AG04450 (cell line): ENCODE measurements at regions not wholly inside any gene's neighbourhood (a gene's known extent, or its start where the extent isn't known, plus 50 kb on each side); places are given as distances from the start of the nearest gene placed in this dataset.
A peak's percentile ranks its signal among the peaks of the same experiment; 100 is the strongest.

Experiments used
- CTCF ChIA-PET: fragments of 300-600, 350-600 bp; formaldehyde crosslinking; extraction: SDS; loops from one replicate; lab custom pipeline; 2022; ENCODE audit warnings: antibody characterized with exemption, inconsistent platforms; lab: Charles Lee
- POLR2A ChIA-PET: fragments of 350-600 bp; formaldehyde crosslinking; extraction: SDS; loops from one replicate; lab custom pipeline; 2021; ENCODE audit warnings: antibody characterized with exemption, inconsistent platforms; lab: Yijun Ruan, JAX
- DNase-seq: peaks from one replicate; pipeline ENCODE4 v3.0.0-alpha.2; 2011; ENCODE audit warnings: low read depth, low spot score
- H3K27ac ChIP-seq: one replicate; pipeline ENCODE4 v1.5.1; 2012; ENCODE audit warnings: low read depth, low read length, control low read depth
- H3K27me3 ChIP-seq: one replicate; pipeline ENCODE4 v1.6.0; 2012; ENCODE audit warnings: low read length; ENCODE audit not compliant: control insufficient read depth, insufficient read depth
- H3K4me3 ChIP-seq: 2 replicates; pipeline ENCODE4 v1.5.1; 2011; ENCODE audit warnings: mild to moderate bottlenecking, low read depth, low read length, control low read depth
- H3K9me3 ChIP-seq: 2 replicates; pipeline ENCODE4 v1.5.1; 2012; ENCODE audit warnings: low read length; ENCODE audit not compliant: control insufficient read depth, insufficient read depth
- TF ChIP-seq, protein P1 (sequence below): IDR thresholded peaks from 2 replicates; pipeline ENCODE4 v1.5.1; 2011; ENCODE audit warnings: low read depth, low read length, control low read depth, inconsistent platforms

DNA sequence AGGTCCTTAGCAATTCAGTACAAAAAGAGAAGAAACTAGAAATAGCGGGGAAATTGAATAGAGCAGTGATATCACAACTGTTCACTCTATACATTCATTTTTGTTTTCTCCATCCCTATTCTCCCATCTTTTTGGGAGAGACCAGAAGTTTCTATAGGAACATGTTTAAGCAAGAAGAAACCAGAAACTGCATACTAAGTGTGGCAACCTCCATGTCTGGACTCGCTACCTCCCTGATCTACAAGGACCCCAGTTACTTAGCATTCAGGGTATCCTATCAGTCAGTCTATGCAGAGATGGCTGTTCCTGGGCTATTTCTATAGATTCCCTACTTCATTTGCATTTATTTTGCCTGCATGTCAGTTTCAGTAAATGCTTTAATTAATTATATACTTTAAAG is 178.6 kb downstream of the PHLDA1 start:
- TF ChIP-seq, protein P1, sequence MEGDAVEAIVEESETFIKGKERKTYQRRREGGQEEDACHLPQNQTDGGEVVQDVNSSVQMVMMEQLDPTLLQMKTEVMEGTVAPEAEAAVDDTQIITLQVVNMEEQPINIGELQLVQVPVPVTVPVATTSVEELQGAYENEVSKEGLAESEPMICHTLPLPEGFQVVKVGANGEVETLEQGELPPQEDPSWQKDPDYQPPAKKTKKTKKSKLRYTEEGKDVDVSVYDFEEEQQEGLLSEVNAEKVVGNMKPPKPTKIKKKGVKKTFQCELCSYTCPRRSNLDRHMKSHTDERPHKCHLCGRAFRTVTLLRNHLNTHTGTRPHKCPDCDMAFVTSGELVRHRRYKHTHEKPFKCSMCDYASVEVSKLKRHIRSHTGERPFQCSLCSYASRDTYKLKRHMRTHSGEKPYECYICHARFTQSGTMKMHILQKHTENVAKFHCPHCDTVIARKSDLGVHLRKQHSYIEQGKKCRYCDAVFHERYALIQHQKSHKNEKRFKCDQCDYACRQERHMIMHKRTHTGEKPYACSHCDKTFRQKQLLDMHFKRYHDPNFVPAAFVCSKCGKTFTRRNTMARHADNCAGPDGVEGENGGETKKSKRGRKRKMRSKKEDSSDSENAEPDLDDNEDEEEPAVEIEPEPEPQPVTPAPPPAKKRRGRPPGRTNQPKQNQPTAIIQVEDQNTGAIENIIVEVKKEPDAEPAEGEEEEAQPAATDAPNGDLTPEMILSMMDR, result no peak
- Histone ChIP-seq H3K27me3 (no peaks in the 10 kb centered on the region), H3K27ac (no peak overlapping the region), H3K9me3 (no peaks in the 10 kb centered on the region), H3K4me3 (no peak overlapping the region)
- DNase-seq, result no peak
- CTCF ChIA-PET, result no interaction called here
- POLR2A ChIA-PET, result interaction anchor here (1.2 kb wide), 1 partner anchor 56 kb away, joined by 3 read pairs; no protein-coding TSS in a partner anchor

DNA sequence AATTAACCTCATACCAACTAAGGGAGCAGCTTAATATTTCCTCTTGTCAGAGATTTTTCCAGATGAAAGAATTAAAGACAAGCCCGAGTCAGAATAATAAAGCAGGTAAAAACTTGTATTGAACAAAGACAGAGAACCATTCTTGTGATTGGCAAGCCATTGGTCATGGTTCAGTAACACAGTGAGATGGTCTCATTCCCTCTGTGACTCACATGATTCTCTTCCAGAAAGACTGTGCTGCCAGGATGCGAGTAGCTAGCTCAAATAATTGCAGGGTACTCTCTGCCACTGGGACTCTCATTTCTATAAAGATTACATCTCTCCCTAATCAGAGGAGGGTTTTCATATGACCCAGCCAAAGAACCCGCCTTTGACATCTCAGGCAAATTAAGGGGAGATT is 179.4 kb downstream of the PHLDA1 start:
- Histone ChIP-seq H3K4me3 (no peak overlapping the region), H3K9me3 (no peaks in the 10 kb centered on the region), H3K27ac (no peak overlapping the region), H3K27me3 (no peaks in the 10 kb centered on the region)
- TF ChIP-seq, protein P1, result no peak
- DNase-seq, result no peak
- CTCF ChIA-PET, result no interaction called here
- POLR2A ChIA-PET, result no interaction called here

DNA sequence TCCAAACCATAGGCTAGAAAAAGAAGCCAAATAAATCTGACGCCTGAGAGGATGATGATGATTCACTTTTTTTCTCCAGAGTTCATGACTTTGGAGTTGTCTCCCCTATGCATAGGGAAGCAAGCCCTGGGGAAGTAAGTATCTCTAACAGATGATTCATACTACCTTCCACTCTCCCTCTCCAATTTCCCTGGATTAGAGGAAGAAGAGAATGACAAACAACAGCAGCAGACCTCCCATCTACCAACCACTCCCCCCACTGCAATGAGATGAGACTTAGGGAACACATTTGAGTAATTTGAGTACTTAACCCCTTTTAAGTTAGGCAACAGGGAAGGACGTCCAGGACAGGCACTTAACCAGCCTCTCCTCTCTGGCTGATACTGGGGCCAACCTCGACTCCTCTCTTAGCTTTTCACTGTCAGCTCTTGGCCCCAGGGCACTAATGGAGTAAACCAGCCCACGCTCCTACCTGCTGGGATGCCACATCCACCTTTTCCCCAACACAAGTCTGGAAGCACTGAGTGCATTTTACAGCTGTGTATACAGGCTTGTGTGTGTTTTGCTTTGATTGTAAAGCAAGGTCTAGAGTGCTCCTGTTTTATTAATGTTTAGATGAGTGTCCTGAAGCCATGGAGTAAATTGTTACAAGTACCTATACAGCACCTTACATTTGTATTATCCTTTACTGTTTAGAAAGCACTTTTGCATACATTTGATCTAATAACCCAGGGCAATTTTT is 180.7 kb downstream of the PHLDA1 start:
- peak; percentile 34 for DNase-seq
- no peaks in the 10 kb centered on the region for H3K27me3 ChIP-seq
- TF ChIP-seq, protein P1, result no peak
- POLR2A ChIA-PET, result no interaction called here
- H3K27ac ChIP-seq, result peak overlapping the region; percentile 0
- CTCF ChIA-PET, result no interaction called here
- no peak overlapping the region for H3K4me3 ChIP-seq
- H3K9me3 ChIP-seq, result no peaks in the 10 kb centered on the region

DNA sequence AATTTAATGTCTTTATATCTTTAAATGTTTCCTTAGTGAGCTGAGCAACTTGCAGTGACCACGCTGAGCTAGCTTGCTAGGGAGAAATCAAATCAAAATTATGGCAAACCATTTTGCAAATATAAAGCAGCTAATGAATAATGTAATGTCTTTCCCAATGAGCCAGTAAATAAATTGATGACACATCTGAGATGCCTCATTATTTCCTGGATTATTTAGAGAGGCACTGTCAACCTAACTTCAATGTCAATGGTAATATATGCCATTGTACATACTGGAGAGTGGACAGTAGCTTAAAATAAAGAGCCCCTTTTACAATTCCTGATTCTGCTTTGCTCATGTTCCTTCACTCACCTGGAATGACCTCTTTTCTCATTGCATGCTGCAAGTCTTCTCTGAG is 182.6 kb downstream of the PHLDA1 start:
- Histone ChIP-seq H3K27ac (no peak overlapping the region), H3K9me3 (no peaks in the 10 kb centered on the region), H3K27me3 (no peaks in the 10 kb centered on the region), H3K4me3 (no peak overlapping the region)
- ChIA-PET POLR2A (interaction anchor here (0.6 to 1.5 kb wide), 2 partner anchors 28 to 172 kb away, joined by 3 read pairs; no protein-coding TSS in a partner anchor), CTCF (no interaction called here)
- TF ChIP-seq, protein P1, result no peak
- DNase-seq, result no peak

DNA sequence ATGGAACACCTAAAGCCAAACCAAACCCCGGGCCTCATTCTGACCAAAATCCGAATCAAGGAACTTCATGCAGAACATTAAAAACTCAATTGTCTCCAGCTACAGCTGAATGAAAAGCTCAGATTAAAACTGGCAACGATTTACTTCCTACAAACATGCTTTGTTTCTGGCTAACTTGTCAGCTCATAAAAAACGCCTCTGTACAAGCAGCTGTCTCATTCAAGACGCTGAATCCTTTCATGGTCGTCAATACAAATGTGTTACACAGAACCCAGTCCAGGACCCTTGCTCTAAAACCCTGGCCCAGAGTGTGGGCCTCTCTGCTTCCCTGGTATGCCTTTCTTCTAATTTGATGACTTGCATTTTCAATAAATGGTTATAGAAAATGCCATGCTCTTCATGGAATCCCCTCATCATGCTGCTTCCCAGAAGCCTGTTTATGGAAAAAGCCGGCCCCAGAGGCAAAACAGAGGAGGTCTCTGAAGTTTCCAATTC is 183.1 kb downstream of the PHLDA1 start:
- H3K9me3 ChIP-seq, result no peaks in the 10 kb centered on the region
- ChIA-PET POLR2A (interaction anchor here (0.6 to 1.5 kb wide), 3 partner anchors 28 to 175 kb away, joined by 3 read pairs; no protein-coding TSS in a partner anchor), CTCF (interaction anchor here (0.6 kb wide), 1 partner anchor 12 kb away, joined by 4 read pairs; no protein-coding TSS in a partner anchor)
- TF ChIP-seq, protein P1, result no peak
- no peak overlapping the region for H3K4me3 ChIP-seq
- H3K27me3 ChIP-seq, result no peaks in the 10 kb centered on the region
- no peak for DNase-seq
- H3K27ac ChIP-seq, result peak overlapping the region; percentile 25
